T-helper 17 cell (primary cell): ENCODE measurements at regions not wholly inside any gene's neighbourhood (a gene's known extent, or its start where the extent isn't known, plus 50 kb on each side); places are given as distances from the start of the nearest gene placed in this dataset.
"Not testable (repeated sequence)": the region's sequence is repeated elsewhere in the genome, so short reads cannot be mapped to it uniquely, and the experiment has no call there.

Experiments used
- ATAC-seq: fragments of 150-1000 bp; cut with Tn5 transposase; 2 replicates; pipeline ENCODE4 v1.10.0; 2021; ENCODE audit warnings: mild to moderate bottlenecking, moderate library complexity
- DNase-seq, 3 donors: peaks; one replicate each; pipeline versions ENCODE4 v3.0.0 to v3.0.0-alpha.2; 2020 to 2021
- H3K9me3 ChIP-seq: one replicate; pipeline ENCODE4 v1.7.0; 2013; ENCODE audit warnings: low read length, mild to moderate bottlenecking; ENCODE audit not compliant: control insufficient read depth, poor library complexity, severe bottlenecking
- H3K27ac Mint-ChIP-seq: one replicate; pipeline ENCODE4 v1.8.0; 2022; ENCODE audit warnings: mild to moderate bottlenecking, moderate library complexity, mixed read lengths
- H3K27me3 Mint-ChIP-seq: one replicate; pipeline ENCODE4 v1.8.0; 2022; ENCODE audit warnings: mixed read lengths
- H3K36me3 Mint-ChIP-seq: one replicate; pipeline ENCODE4 v1.8.0; 2022; ENCODE audit warnings: low read depth, mixed read lengths
- H3K4me1 Mint-ChIP-seq: one replicate; pipeline ENCODE4 v1.8.0; 2022; ENCODE audit warnings: mild to moderate bottlenecking, mixed read lengths
- H3K4me3 Mint-ChIP-seq: one replicate; pipeline ENCODE4 v1.8.0; 2022; ENCODE audit warnings: mild to moderate bottlenecking, moderate library complexity, mixed read lengths

GRCh38 chr3:26452363-26452762 lies 170.2 kb upstream of the LRRC3B start:
- H3K9me3 ChIP-seq: no peaks in the 10 kb centered on the region
- Mint-ChIP-seq H3K4me1 (no peaks in the 10 kb centered on the region), H3K27me3 (no peaks in the 10 kb centered on the region), H3K36me3 (no peaks in the 10 kb centered on the region), H3K4me3 (no peak overlapping the region), H3K27ac (no peak overlapping the region)
- no peak for ATAC-seq
- no peak for DNase-seq

- no peaks in the 10 kb centered on the region for H3K9me3 ChIP-seq
- H3K36me3 Mint-ChIP-seq: no peaks in the 10 kb centered on the region
Measured at GRCh38 chr3:26460985-26461384, 161.6 kb upstream of the LRRC3B start.

GRCh38 chr3:26472345-26472744 lies 150.2 kb upstream of the LRRC3B start:
- no peaks in the 10 kb centered on the region for H3K36me3 Mint-ChIP-seq
- no peak overlapping the region for H3K27ac Mint-ChIP-seq
- no peaks in the 10 kb centered on the region for H3K9me3 ChIP-seq
- H3K4me3 Mint-ChIP-seq: no peak overlapping the region
- H3K4me1 Mint-ChIP-seq: no peaks in the 10 kb centered on the region
- DNase-seq (no peak), ATAC-seq (no peak)
- H3K27me3 Mint-ChIP-seq: no peaks in the 10 kb centered on the region

More at GRCh38 chr3:26460985-26461384, 161.6 kb upstream of the LRRC3B start:
- H3K27ac Mint-ChIP-seq: no peak overlapping the region
- H3K4me3 Mint-ChIP-seq: no peak overlapping the region
- DNase-seq (no peak), ATAC-seq (no peak)
- H3K4me1 Mint-ChIP-seq: no peaks in the 10 kb centered on the region
- H3K27me3 Mint-ChIP-seq: no peaks in the 10 kb centered on the region

- Mint-ChIP-seq H3K4me3 (no peak overlapping the region), H3K36me3 (no peaks in the 10 kb centered on the region), H3K4me1 (no peaks in the 10 kb centered on the region), H3K27ac (no peak overlapping the region), H3K27me3 (no peaks in the 10 kb centered on the region)
- no peaks in the 10 kb centered on the region for H3K9me3 ChIP-seq
- DNase-seq (no peak), ATAC-seq (no peak)
Measured at GRCh38 chr3:26474706-26475105, 147.9 kb upstream of the LRRC3B start.

- ATAC-seq (no peak), DNase-seq (no peak)
- no peaks in the 10 kb centered on the region for H3K4me1 Mint-ChIP-seq
- no peak overlapping the region for H3K4me3 Mint-ChIP-seq
- no peaks in the 10 kb centered on the region for H3K36me3 Mint-ChIP-seq
- no peaks in the 10 kb centered on the region for H3K27me3 Mint-ChIP-seq
- no peak overlapping the region for H3K27ac Mint-ChIP-seq
- H3K9me3 ChIP-seq: no peaks in the 10 kb centered on the region
Measured at GRCh38 chr3:26480377-26480776, 142.2 kb upstream of the LRRC3B start.

- no peaks in the 10 kb centered on the region for H3K36me3 Mint-ChIP-seq
- ATAC-seq (no peak), DNase-seq (no peak)
- H3K27ac Mint-ChIP-seq: no peak overlapping the region
- no peaks in the 10 kb centered on the region for H3K27me3 Mint-ChIP-seq
- H3K4me1 Mint-ChIP-seq: no peaks in the 10 kb centered on the region
- no peaks in the 10 kb centered on the region for H3K9me3 ChIP-seq
- H3K4me3 Mint-ChIP-seq: no peak overlapping the region
Measured at GRCh38 chr3:26484140-26484539, 138.4 kb upstream of the LRRC3B start.

GRCh38 chr3:26498271-26498670 lies 124.3 kb upstream of the LRRC3B start:
- no peaks in the 10 kb centered on the region for H3K36me3 Mint-ChIP-seq
- H3K27ac Mint-ChIP-seq: no peak overlapping the region
- no peak overlapping the region for H3K4me3 Mint-ChIP-seq
- H3K9me3 ChIP-seq: no peaks in the 10 kb centered on the region
- no peak for ATAC-seq
- H3K4me1 Mint-ChIP-seq: no peaks in the 10 kb centered on the region
- no peak for DNase-seq
- H3K27me3 Mint-ChIP-seq: no peaks in the 10 kb centered on the region

- ATAC-seq (no peak), DNase-seq (no peak)
- Mint-ChIP-seq H3K36me3 (no peaks in the 10 kb centered on the region), H3K27me3 (no peaks in the 10 kb centered on the region), H3K27ac (no peak overlapping the region), H3K4me3 (no peak overlapping the region), H3K4me1 (peaks cover 2% of the 10 kb centered on the region)
- H3K9me3 ChIP-seq: no peaks in the 10 kb centered on the region
Measured at GRCh38 chr3:26505399-26505798, 117.2 kb upstream of the LRRC3B start.

GRCh38 chr3:26514445-26515029 lies 108.0 kb upstream of the LRRC3B start:
- H3K27me3 Mint-ChIP-seq, H3K4me3 Mint-ChIP-seq, H3K36me3 Mint-ChIP-seq, H3K4me1 Mint-ChIP-seq, ATAC-seq, DNase-seq, H3K9me3 ChIP-seq, H3K27ac Mint-ChIP-seq: not testable (repeated sequence)

GRCh38 chr3:26515351-26515750 lies 107.2 kb upstream of the LRRC3B start:
- H3K9me3 ChIP-seq: no peaks in the 10 kb centered on the region
- Mint-ChIP-seq H3K27ac (no peak overlapping the region), H3K4me1 (no peaks in the 10 kb centered on the region), H3K36me3 (no peaks in the 10 kb centered on the region), H3K27me3 (no peaks in the 10 kb centered on the region), H3K4me3 (no peak overlapping the region)
- ATAC-seq (no peak), DNase-seq (no peak)

GRCh38 chr3:26521261-26521660 lies 101.3 kb upstream of the LRRC3B start:
- peaks cover 4% of the 10 kb centered on the region for H3K9me3 ChIP-seq
- no peaks in the 10 kb centered on the region for H3K36me3 Mint-ChIP-seq
- H3K4me1 Mint-ChIP-seq: no peaks in the 10 kb centered on the region
- no peak for DNase-seq
- H3K27ac Mint-ChIP-seq: no peak overlapping the region
- no peak overlapping the region for H3K4me3 Mint-ChIP-seq
- ATAC-seq: no peak
- no peaks in the 10 kb centered on the region for H3K27me3 Mint-ChIP-seq

GRCh38 chr3:26522919-26523318 lies 99.7 kb upstream of the LRRC3B start:
- Mint-ChIP-seq H3K4me1 (no peaks in the 10 kb centered on the region), H3K4me3 (no peak overlapping the region), H3K27me3 (no peaks in the 10 kb centered on the region), H3K27ac (no peak overlapping the region), H3K36me3 (no peaks in the 10 kb centered on the region)
- H3K9me3 ChIP-seq: peaks cover 4% of the 10 kb centered on the region
- ATAC-seq: no peak
- DNase-seq: no peak

- peaks cover 4% of the 10 kb centered on the region for H3K9me3 ChIP-seq
- Mint-ChIP-seq H3K4me1 (no peaks in the 10 kb centered on the region), H3K27ac (no peak overlapping the region), H3K27me3 (no peaks in the 10 kb centered on the region), H3K36me3 (no peaks in the 10 kb centered on the region), H3K4me3 (no peak overlapping the region)
- ATAC-seq: no peak
- DNase-seq: no peak
Measured at GRCh38 chr3:26525013-26525412, 97.6 kb upstream of the LRRC3B start.

- Mint-ChIP-seq H3K36me3 (no peaks in the 10 kb centered on the region), H3K27me3 (no peaks in the 10 kb centered on the region)
Measured at GRCh38 chr3:26535151-26535550, 87.4 kb upstream of the LRRC3B start.

More at GRCh38 chr3:26535151-26535550, 87.4 kb upstream of the LRRC3B start:
- no peak overlapping the region for H3K4me3 Mint-ChIP-seq
- no peak overlapping the region for H3K27ac Mint-ChIP-seq
- ATAC-seq: no peak
- no peak for DNase-seq
- H3K9me3 ChIP-seq: no peaks in the 10 kb centered on the region
- H3K4me1 Mint-ChIP-seq: no peaks in the 10 kb centered on the region
